SJSA1 (cell line): ENCODE measurements at regions not wholly inside any gene's neighbourhood (a gene's known extent, or its start where the extent isn't known, plus 50 kb on each side); places are given as distances from the start of the nearest gene placed in this dataset.

ENCODE experiments used
- DNase-seq, 2 experiments: peaks; one replicate each; pipeline ENCODE4 v3.0.0-alpha.2; 2015 to 2020; ENCODE audit warnings: low spot score in 2 of 2, low read depth in 1 of 2
- H3K27ac ChIP-seq: fragments of 250-450 bp; sonication (Bioruptor Pico); 2 replicates; pipeline ENCODE4 v1.5.1; 2020; ENCODE audit warnings: mild to moderate bottlenecking, moderate library complexity
- H3K27me3 ChIP-seq: fragments of 250-450 bp; sonication (Bioruptor Pico); replicated peaks from 2 replicates; pipeline ENCODE4 v1.5.1; 2020; ENCODE audit warnings: mild to moderate bottlenecking, moderate library complexity
- H3K36me3 ChIP-seq: fragments of 250-450 bp; sonication (Bioruptor Pico); 2 replicates; pipeline ENCODE4 v1.5.1; 2020; ENCODE audit warnings: mild to moderate bottlenecking
- H3K4me1 ChIP-seq: fragments of 250-450 bp; sonication (Bioruptor Pico); replicated peaks from 2 replicates; pipeline ENCODE4 v1.6.1; 2021; ENCODE audit warnings: mild to moderate bottlenecking
- H3K4me3 ChIP-seq: fragments of 250-450 bp; sonication (Bioruptor Pico); 2 replicates; pipeline ENCODE4 v1.5.1; 2020; ENCODE audit warnings: mild to moderate bottlenecking
- H3K9me3 ChIP-seq: fragments of 250-450 bp; sonication (Bioruptor Pico); replicated peaks from 2 replicates; pipeline ENCODE4 v1.5.1; 2020; ENCODE audit warnings: mild to moderate bottlenecking

DNA sequence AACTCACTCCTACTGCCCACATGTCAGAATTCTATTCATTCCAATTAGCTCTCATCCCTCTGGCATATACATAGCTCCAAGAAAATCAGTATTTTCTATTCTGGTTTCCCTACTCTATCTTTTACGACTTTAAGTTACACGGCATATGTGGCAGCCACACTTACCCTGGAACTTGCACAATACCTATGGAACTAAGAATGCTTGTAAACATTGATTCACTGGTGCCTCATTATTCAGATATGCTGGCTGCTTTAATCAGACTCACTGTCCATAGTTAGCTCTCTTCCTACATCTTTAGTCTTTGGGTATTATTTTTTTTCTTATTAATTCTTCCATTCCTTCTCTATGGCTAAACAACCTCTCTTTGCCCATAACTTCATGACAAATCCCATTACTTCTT is 1519.9 kb upstream of the ACVR2A start:
- Histone ChIP-seq H3K36me3 (no peaks in the 10 kb centered on the region), H3K4me3 (no peak overlapping the region), H3K9me3 (no peaks in the 10 kb centered on the region), H3K4me1 (peaks cover 21% of the 10 kb centered on the region), H3K27ac (no peak overlapping the region), H3K27me3 (no peaks in the 10 kb centered on the region)
- no peak for DNase-seq

DNA sequence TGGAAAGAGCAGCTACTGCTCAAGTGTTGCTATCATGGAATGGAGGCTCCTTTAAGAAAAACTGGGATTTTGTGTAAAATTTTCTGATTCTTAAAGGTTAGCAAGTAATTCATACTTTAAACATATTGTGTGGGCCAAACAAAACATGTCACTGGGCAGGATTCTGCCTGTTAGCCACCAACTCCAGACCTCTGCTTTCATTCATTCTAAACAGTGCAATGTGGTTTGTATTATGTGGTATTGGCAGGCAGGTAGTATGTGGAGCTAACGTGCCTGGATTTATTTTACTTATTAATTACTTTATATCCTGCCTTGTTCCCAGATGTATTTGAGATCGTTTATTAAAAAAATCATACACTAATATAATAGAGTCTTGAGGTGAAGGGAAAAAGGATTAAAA is 1521.3 kb upstream of the ACVR2A start:
- no peak overlapping the region for H3K27ac ChIP-seq
- no peak for DNase-seq
- no peaks in the 10 kb centered on the region for H3K9me3 ChIP-seq
- H3K36me3 ChIP-seq, result no peaks in the 10 kb centered on the region
- no peaks in the 10 kb centered on the region for H3K27me3 ChIP-seq
- H3K4me1 ChIP-seq, result peaks cover 21% of the 10 kb centered on the region
- no peak overlapping the region for H3K4me3 ChIP-seq

DNA sequence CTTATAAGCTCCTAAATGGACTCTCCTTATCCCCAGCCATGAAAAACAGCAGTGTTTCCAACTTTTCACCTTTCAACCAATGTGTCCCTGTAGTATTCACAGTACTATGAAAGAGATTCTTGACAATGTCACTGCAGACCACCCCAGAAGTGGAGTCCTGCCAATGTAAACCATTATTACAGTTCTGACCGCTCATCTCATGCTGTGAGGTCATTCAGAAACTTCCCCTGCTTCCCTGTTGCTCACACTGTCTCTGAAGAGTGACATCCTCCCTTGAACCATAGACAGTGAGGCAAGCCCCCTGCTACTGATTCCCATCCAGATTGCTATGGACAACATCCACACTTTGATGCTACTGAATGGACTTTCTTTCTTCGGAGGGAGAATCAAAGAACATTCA is 1523.7 kb upstream of the ACVR2A start:
- DNase-seq, result peak; percentile 74 to 75
- peak overlapping the region; percentile 41 for H3K27ac ChIP-seq

DNA sequence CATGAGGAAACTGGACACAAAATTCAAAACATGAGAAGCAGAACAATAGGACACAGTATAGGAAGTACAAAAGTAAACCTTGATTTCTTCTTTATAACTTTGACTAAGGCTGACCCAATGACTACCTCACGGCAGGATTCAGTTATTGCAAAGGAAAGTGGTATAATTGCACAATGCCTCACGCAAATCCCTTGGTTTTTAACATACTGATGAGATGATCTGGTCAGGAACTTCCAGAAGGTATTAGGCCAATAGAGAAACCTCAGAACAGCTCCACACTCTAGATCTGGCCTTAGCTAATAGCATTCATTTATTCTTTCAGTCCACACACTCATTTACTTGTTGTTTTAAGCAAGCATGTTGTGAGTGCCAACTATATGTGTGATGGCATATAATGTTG is 1526.9 kb upstream of the ACVR2A start:
- Histone ChIP-seq H3K9me3 (no peaks in the 10 kb centered on the region), H3K27me3 (no peaks in the 10 kb centered on the region), H3K4me3 (no peak overlapping the region), H3K4me1 (peaks cover 19% of the 10 kb centered on the region), H3K27ac (peak overlapping the region; percentile 38), H3K36me3 (no peaks in the 10 kb centered on the region)
- DNase-seq, result peak in 1 of 2 experiments; percentile 14

More for the DNA sequence above, 1523.7 kb upstream of the ACVR2A start:
- Histone ChIP-seq H3K4me1 (peaks cover 19% of the 10 kb centered on the region), H3K4me3 (no peak overlapping the region), H3K27me3 (no peaks in the 10 kb centered on the region), H3K9me3 (no peaks in the 10 kb centered on the region), H3K36me3 (no peaks in the 10 kb centered on the region)

DNA sequence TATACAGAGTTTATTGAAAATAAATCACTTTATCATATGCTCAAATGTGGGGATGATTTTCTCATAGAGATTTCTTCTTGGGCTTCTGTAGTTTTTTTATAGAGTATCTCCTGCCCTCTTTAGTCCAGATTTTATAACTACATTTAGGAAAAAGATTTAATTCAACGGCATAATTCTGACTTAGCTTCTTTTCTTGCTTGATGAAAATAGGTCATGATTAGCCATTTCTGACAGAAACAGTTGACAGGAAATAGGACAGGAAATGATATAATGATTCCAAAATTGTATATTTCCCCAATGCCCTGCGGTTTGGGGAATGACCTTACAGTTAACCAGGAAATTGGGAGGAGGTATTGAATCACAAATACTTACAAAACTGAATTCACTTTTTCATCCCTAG is 1531.9 kb upstream of the ACVR2A start:
- Histone ChIP-seq H3K27ac (no peak overlapping the region), H3K4me1 (0 out of 2 replicates have a peak, but pooled peaks cover 2% of the 10 kb centered on the region), H3K27me3 (no peaks in the 10 kb centered on the region), H3K36me3 (no peaks in the 10 kb centered on the region), H3K4me3 (no peak overlapping the region), H3K9me3 (no peaks in the 10 kb centered on the region)
- no peak for DNase-seq

DNA sequence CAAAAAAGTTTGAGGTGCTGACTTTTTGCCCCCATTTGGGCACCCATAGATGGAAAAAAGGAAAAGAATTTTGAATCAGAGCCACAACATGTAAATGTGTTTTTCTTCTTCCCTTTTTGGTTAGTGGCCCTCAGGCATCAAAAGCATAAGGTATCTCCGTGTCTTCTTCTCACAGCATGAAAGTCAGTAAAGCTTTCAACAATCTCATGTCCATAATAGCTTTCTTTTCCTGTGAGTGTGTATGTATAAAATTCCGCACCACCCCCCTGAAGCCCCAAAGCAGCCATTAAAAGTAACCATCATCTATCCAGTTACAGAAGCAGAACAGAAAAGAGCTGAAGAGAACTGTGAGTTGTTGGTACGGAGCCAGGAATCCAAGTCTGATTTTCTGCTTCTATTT is 1539.7 kb upstream of the ACVR2A start:
- H3K4me3 ChIP-seq, result no peak overlapping the region
- no peaks in the 10 kb centered on the region for H3K27me3 ChIP-seq
- H3K36me3 ChIP-seq, result no peaks in the 10 kb centered on the region
- H3K4me1 ChIP-seq, result no peaks in the 10 kb centered on the region
- no peak overlapping the region for H3K27ac ChIP-seq
- DNase-seq, result no peak
- H3K9me3 ChIP-seq, result no peaks in the 10 kb centered on the region

DNA sequence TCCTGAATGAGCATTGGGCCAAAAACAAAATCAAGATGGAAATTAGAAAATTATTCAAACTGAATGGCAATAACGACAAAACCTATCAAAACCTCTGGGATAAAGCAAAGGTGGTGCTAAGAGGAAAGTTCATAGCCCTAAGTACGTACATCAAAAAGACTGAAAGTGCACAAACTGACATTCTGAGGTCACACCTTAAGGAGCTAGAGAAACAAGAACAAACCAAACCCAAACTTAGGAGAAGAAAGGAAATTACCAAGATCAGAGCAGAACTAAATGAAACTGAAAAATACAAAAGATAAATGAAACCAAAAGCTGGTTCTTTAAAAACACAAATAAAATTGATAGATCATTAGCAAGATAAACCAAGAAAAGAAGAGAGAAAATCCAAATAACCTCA is 1543.5 kb upstream of the ACVR2A start:
- no peak overlapping the region for H3K27ac ChIP-seq
- H3K27me3 ChIP-seq, result no peaks in the 10 kb centered on the region
- H3K4me1 ChIP-seq, result no peaks in the 10 kb centered on the region
- no peak overlapping the region for H3K4me3 ChIP-seq
- H3K9me3 ChIP-seq, result 0 out of 2 replicates have a peak, but pooled peaks cover 3% of the 10 kb centered on the region
- DNase-seq, result no peak
- H3K36me3 ChIP-seq, result no peaks in the 10 kb centered on the region

DNA sequence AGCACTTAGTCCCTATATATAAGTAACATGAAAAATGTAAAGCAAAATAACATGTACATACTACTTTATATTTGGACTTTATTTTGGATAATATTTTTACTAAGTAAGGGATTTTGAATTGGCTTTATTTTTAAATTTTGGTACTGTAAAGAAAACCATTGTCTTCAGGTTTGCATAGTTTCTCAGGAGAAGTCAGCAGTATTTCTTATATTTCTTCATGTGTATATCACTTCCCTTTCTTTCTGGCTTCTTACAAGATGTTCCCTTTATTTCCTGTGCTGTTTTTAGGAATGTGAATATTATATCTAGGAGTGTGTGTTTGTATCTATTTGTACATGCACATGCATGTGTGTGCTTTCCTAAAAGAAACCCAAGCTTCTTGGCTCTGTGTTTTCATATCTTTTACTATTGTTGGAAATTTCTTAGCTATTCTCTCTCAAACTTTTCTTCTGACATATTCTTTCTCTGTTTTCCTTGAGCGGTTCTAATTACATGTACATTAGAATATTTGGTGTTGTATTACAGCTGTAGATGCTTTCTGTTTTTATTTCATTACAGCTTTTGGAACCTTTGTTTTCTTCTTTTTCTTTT is 1549.7 kb upstream of the ACVR2A start:
- Histone ChIP-seq H3K27me3 (no peaks in the 10 kb centered on the region), H3K36me3 (no peaks in the 10 kb centered on the region), H3K9me3 (0 out of 2 replicates have a peak, but pooled peaks cover 3% of the 10 kb centered on the region), H3K4me1 (no peaks in the 10 kb centered on the region), H3K27ac (no peak overlapping the region), H3K4me3 (no peak overlapping the region)
- DNase-seq, result no peak

DNA sequence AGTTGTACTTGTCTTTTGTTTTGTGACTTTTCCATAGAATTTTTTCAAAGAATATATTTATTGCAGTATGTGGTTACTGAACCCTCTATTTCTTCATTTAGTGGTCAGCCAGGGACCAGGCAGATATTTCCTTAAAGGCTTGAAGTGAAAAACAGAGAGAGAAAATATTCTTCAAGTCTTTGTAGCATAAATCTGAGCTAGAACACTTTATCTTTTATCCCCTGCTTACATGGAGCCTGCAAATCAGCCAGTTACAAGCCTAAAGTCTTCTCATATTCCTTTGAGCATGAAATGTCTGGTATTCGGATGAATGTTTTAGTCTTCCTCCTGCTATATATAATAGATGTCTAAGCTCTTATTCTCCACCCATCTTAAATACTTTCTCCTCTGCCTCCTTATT is 1557.5 kb upstream of the ACVR2A start:
- Histone ChIP-seq H3K36me3 (no peaks in the 10 kb centered on the region), H3K27me3 (no peaks in the 10 kb centered on the region), H3K4me1 (no peaks in the 10 kb centered on the region), H3K4me3 (no peak overlapping the region), H3K9me3 (no peaks in the 10 kb centered on the region), H3K27ac (no peak overlapping the region)
- DNase-seq, result no peak

DNA sequence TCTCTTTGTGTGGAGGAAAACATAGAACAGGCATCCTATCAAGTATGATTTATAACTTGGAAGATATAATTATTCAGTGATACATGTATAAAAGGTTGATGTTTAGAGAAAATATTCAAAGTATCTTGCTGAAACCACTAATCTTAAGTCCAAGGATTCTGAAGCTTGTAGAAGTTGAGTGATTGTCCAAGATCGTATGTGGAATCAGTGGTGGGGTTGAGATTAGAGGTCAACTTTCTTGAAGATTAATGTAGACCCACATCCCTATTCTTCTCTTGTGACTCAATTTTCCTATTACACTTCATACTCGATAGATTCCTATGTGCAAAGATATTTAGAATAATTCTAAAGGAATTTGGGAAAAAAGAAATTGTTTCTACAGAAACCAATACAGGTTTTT is 1565.9 kb upstream of the ACVR2A start:
- no peaks in the 10 kb centered on the region for H3K36me3 ChIP-seq
- H3K4me3 ChIP-seq, result no peak overlapping the region
- H3K27ac ChIP-seq, result no peak overlapping the region
- no peaks in the 10 kb centered on the region for H3K9me3 ChIP-seq
- H3K4me1 ChIP-seq, result 0 out of 2 replicates have a peak, but pooled peaks cover 3% of the 10 kb centered on the region
- H3K27me3 ChIP-seq, result no peaks in the 10 kb centered on the region
- no peak for DNase-seq

DNA sequence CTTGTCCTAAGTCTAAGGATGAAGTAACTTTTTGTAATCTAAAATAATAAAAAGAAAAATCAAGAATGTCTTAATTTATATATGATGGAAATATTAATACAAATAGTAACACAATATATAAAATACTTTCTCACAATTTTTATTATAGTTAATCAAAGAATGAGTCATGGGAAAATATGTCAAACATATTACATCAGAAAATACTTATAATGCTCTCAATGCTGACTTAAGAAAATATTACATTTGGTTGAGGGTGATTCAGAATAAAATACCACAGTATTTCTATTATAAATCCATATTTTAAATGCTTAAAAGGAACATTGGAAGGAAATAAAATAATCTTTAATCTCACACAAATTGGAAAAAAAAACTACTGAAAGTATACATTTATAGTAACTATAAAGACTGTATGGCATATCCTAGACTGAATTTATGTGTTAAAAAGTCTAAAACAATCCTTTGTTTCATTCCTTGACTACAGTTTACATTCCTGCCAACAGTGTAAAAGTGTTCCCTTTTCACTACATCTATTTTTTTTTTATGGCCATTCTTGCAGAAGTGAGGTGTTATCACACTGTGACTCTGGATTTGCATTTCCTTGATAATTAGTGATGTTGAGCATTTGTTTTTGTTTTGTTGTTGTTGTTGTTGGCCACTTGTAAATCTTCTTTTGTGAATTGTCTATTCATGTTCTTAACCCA is 1573.5 kb upstream of the ACVR2A start:
- H3K27ac ChIP-seq, result no peak overlapping the region
- no peaks in the 10 kb centered on the region for H3K9me3 ChIP-seq
- no peaks in the 10 kb centered on the region for H3K36me3 ChIP-seq
- no peak overlapping the region for H3K4me3 ChIP-seq
- H3K4me1 ChIP-seq, result no peaks in the 10 kb centered on the region
- H3K27me3 ChIP-seq, result no peaks in the 10 kb centered on the region
- DNase-seq, result no peak

DNA sequence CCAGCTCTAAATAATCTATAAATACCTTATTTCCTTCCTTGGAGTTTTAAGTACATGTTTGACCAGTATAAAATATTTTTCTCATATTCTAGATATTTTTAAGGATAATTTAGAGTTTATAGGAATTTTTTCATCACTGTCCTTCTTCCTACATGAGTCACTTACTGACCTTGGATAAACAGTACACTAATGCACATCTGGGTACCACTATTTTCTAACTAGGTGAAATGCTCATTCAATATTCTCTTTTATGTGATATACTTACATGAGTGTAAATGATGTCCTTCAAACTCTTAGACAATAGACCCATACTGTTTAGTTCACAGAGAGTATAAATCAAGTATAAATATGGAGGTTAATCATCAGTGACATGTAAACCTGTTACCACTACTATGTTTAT is 1574.2 kb upstream of the ACVR2A start:
- no peaks in the 10 kb centered on the region for H3K9me3 ChIP-seq
- no peak for DNase-seq
- no peak overlapping the region for H3K27ac ChIP-seq
- H3K4me1 ChIP-seq, result no peaks in the 10 kb centered on the region
- no peaks in the 10 kb centered on the region for H3K36me3 ChIP-seq
- H3K4me3 ChIP-seq, result no peak overlapping the region
- H3K27me3 ChIP-seq, result no peaks in the 10 kb centered on the region

DNA sequence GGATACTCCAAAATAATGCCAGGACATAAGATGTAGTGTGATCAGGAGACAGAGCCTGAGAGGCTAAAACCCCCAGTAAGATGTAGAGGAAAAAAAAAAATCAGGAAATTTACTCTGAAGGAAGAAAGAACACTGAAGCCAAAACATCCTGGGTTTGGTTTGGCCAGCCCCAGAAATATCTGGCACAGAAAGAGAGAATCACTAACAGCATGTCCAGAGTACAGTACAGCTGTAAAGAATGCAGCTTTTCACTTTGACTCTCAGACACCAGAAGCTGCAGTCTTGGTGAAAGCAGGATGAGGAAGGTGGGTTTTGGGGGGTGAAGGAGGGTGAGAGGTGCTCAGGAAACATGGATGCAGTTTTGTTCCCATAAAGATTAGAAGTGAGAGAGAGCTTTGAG is 1577.7 kb upstream of the ACVR2A start:
- Histone ChIP-seq H3K4me3 (no peak overlapping the region), H3K27ac (no peak overlapping the region), H3K9me3 (no peaks in the 10 kb centered on the region), H3K27me3 (no peaks in the 10 kb centered on the region), H3K36me3 (no peaks in the 10 kb centered on the region), H3K4me1 (no peaks in the 10 kb centered on the region)
- no peak for DNase-seq

DNA sequence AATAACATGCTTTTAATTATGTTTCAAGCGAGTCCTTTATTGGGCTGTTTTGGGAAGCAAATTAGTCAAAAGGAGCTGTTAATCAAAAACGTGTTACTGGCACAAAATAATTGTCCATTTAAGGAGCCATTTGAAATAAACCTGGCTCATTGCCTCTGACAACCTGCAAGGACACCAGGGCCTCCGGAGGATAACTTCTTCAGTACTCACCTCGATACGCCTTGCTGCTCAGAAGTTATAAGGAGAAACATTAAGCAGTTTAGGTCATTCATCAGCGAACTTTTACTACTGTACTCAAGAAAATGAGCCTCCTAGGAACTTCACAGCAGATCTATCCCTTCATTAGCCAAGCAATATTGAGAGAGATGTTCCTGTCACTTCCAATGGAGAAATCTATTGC is 1579.2 kb upstream of the ACVR2A start:
- no peak overlapping the region for H3K27ac ChIP-seq
- no peak for DNase-seq
- no peaks in the 10 kb centered on the region for H3K9me3 ChIP-seq
- H3K4me3 ChIP-seq, result no peak overlapping the region
- H3K27me3 ChIP-seq, result no peaks in the 10 kb centered on the region
- no peaks in the 10 kb centered on the region for H3K36me3 ChIP-seq
- H3K4me1 ChIP-seq, result no peaks in the 10 kb centered on the region

DNA sequence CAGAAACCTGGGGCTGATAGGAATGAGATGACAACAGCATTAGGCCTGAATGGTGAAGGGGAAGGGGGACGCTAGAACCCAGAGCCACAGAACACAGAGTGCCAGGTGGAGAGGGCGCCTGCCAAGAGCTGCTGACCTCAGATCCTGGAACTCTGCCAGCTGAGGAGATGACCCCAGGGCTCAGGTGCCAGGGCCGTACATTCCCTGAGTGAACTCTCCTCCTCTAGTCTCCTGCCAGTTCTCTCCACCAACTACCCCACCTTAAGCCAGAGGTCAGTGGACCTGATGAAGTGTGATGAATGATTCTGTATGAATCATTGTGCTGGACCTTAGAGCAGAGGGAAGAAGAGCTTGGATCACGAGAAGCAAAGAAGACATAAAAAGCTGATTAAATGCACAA is 1582.2 kb upstream of the ACVR2A start:
- Histone ChIP-seq H3K27me3 (no peaks in the 10 kb centered on the region), H3K27ac (no peak overlapping the region), H3K4me1 (no peaks in the 10 kb centered on the region), H3K36me3 (no peaks in the 10 kb centered on the region), H3K9me3 (no peaks in the 10 kb centered on the region), H3K4me3 (no peak overlapping the region)
- no peak for DNase-seq
